Stimulated activated naive CD8-positive, alpha-beta T cell treated with anti-CD3 and anti-CD28 coated beads, Interleukin-15, Interleukin-2, amounts not matched to agents 100 ng/mL and 50 ng/mL, for 24 hours (primary cell): ENCODE measurements at regions not wholly inside any gene's neighbourhood (a gene's known extent, or its start where the extent isn't known, plus 50 kb on each side); places are given as distances from the start of the nearest gene placed in this dataset.

Experiments used
- H3K27ac Mint-ChIP-seq: one replicate; pipeline ENCODE4 v1.8.0; 2021; ENCODE audit warnings: mild to moderate bottlenecking, mixed read lengths
- H3K27me3 Mint-ChIP-seq: one replicate; pipeline ENCODE4 v1.8.0; 2021; ENCODE audit warnings: mixed read lengths
- H3K36me3 Mint-ChIP-seq: one replicate; pipeline ENCODE4 v1.8.0; 2021; ENCODE audit warnings: low read depth, mixed read lengths
- H3K4me1 Mint-ChIP-seq: one replicate; pipeline ENCODE4 v1.8.0; 2021; ENCODE audit warnings: low read depth, mixed read lengths
- H3K4me3 Mint-ChIP-seq: one replicate; pipeline ENCODE4 v1.8.0; 2021; ENCODE audit warnings: mild to moderate bottlenecking, mixed read lengths
- H3K9me3 Mint-ChIP-seq: one replicate; pipeline ENCODE4 v1.8.0; 2021; ENCODE audit warnings: mixed read lengths

DNA sequence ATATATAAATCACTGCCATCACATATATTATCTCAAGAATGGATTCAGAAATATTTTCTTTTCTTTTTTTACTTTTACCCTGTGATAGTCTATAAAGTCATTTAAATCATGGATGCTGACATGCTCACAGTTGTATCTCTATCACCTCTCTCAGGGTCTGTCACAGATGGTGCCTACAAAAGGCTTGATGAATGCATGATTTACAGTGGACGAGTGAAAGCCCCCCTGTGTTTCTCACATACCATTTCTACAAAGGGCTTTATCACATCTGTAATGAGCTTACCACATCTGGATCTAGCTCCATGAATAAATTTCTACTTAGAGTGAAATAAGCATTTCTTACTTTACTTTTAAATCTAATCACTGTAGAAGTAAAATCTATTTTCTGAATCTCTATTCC, 121.4 kb upstream of the CARD18 start:
- no peaks in the 10 kb centered on the region for H3K4me1 Mint-ChIP-seq
- H3K9me3 Mint-ChIP-seq, result no peaks in the 10 kb centered on the region
- no peaks in the 10 kb centered on the region for H3K36me3 Mint-ChIP-seq
- H3K4me3 Mint-ChIP-seq, result no peak overlapping the region
- H3K27me3 Mint-ChIP-seq, result peaks cover 8% of the 10 kb centered on the region
- H3K27ac Mint-ChIP-seq, result no peak overlapping the region

DNA sequence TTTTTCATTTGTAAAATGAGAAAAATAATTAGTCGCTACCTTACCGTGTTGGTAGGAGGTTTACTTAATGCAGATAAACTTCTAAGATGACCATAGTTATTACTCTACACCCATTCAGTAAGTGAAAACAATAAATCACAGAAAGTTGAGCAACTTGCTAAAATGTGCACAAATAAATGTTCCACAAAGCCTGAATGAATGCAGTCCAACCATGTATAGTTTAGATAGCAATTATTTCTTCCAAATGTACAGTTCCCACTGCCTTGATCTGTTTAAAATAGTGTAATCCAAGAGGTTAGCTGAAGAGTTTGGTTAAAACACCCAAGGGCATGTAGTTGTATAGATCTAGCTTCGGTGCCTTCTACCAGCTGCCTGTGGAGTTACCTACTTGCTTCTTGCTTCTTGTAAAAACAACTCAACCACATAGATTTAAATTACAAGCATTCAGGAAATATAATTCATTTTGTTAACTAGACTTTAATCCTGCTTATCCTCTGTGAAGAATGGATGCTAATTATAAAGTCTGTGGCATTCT, 106.3 kb upstream of the CARD18 start:
- H3K36me3 Mint-ChIP-seq, result no peaks in the 10 kb centered on the region
- H3K4me3 Mint-ChIP-seq, result no peak overlapping the region
- H3K27me3 Mint-ChIP-seq, result peaks cover 9% of the 10 kb centered on the region
- no peak overlapping the region for H3K27ac Mint-ChIP-seq
- H3K4me1 Mint-ChIP-seq, result no peaks in the 10 kb centered on the region
- no peaks in the 10 kb centered on the region for H3K9me3 Mint-ChIP-seq

DNA sequence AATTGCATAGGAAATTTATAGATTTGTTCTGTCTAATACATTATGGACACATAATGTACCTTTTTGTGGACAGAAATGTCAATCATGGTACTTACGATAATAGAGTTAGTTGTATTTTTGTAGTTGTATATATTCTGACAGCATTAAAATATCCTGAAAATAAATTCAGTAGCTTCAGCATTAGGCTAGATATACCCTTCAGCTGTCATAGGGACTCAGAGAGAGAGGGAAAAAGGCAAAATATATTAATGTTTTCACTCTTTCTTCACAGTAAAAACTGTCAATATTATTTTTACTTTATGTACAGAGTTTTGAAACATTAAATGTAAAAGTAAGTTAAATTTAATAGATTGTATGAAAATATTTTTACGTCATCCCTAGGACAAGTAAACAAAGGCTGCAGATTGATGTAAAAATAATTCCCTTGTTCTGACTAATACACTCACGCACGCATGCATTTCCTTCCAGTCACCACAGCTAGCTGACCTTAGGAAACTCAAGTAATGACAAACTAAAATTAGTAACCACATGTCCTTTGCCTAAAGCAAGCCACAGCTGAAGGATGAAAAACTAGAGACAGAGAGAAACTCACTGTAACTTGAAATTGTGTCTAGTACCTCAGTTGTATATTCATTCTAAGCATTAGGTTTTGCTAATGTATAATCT, 104.7 kb upstream of the CARD18 start:
- H3K9me3 Mint-ChIP-seq, result no peaks in the 10 kb centered on the region
- H3K27me3 Mint-ChIP-seq, result peaks cover 9% of the 10 kb centered on the region
- H3K4me3 Mint-ChIP-seq, result no peak overlapping the region
- H3K27ac Mint-ChIP-seq, result no peak overlapping the region
- H3K4me1 Mint-ChIP-seq, result no peaks in the 10 kb centered on the region
- no peaks in the 10 kb centered on the region for H3K36me3 Mint-ChIP-seq

DNA sequence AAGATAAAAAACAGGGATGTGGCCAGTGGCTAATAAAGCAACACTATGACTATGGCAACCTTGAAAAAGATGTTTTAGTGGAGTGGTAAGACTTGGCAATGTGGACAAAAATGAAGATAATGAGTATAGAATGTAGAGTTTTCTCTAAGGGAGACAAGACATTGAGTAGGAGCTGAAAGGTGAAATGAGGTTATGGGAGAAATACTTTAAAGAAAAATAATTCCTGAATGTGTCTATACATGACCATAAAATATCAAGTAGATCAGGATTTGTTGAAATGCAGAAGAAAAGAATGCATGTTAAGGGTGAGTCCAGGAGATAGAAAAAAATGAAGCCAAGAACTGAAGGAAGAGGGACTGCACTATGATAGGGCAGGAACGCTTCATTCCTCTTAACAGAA, 101.6 kb upstream of the CARD18 start:
- Mint-ChIP-seq H3K9me3 (peaks cover 4% of the 10 kb centered on the region), H3K4me1 (no peaks in the 10 kb centered on the region), H3K36me3 (no peaks in the 10 kb centered on the region), H3K27ac (no peak overlapping the region), H3K4me3 (no peak overlapping the region), H3K27me3 (peaks cover 4% of the 10 kb centered on the region)

DNA sequence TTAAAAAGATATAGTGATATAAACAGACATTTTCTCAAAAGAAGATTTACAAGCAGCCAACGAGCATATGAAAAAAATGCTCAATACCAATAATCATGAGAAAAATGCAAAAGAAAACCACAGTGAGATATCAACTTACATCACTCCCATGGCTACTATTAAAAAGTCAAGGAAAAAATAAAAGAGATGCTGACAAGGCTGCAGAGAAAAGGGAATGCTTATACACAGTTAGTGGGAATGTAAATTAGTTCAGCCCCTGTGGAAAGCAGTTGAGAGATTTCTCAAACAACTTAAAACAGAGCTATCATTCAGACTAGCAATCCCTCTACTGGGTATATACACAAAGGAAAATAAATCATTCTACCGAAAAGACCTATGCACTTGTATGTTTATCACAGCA, 97.1 kb upstream of the CARD18 start:
- Mint-ChIP-seq H3K4me3 (no peak overlapping the region), H3K27ac (no peak overlapping the region), H3K36me3 (no peaks in the 10 kb centered on the region), H3K4me1 (no peaks in the 10 kb centered on the region), H3K27me3 (peaks cover 7% of the 10 kb centered on the region), H3K9me3 (peaks cover 4% of the 10 kb centered on the region)

DNA sequence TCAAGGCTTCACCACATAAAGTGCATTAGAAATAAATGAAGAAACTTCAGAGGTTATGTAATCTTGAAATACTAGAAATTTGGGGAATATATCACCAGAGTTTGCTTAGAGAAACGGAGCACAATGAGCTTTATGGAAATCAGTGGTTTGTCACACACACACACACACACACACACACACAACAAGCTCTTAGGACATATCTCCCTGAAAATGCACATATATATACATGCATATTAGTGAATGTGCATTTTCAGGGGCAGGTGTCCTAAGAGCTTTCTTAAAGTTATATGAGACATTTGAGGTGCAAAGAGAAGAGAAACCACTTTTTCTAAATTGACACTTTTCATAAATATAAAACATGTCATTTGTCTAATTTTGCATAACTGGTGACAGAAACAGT, 93.7 kb upstream of the CARD18 start:
- no peaks in the 10 kb centered on the region for H3K9me3 Mint-ChIP-seq
- H3K4me1 Mint-ChIP-seq, result no peaks in the 10 kb centered on the region
- no peak overlapping the region for H3K27ac Mint-ChIP-seq
- no peaks in the 10 kb centered on the region for H3K36me3 Mint-ChIP-seq
- H3K4me3 Mint-ChIP-seq, result no peak overlapping the region
- peaks cover 11% of the 10 kb centered on the region for H3K27me3 Mint-ChIP-seq

DNA sequence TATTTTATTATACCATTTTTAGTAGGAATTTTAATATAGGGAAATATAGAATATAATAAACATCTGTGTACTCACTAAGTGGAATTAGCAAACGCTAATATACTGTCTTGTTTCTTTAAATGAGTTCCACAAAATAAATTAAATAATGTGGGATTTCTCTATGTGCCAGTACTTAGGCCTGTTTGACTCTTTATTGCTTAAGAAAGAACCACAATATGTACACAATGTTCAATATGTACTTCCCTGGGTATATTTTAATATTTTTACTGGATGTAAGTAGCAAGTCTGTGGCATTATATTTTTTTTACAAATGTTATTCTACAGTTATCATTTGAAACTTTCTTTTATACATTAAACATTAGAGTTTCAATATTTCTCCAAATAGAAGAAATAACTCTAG, 92.5 kb upstream of the CARD18 start:
- no peaks in the 10 kb centered on the region for H3K36me3 Mint-ChIP-seq
- no peaks in the 10 kb centered on the region for H3K4me1 Mint-ChIP-seq
- no peaks in the 10 kb centered on the region for H3K9me3 Mint-ChIP-seq
- H3K27me3 Mint-ChIP-seq, result peaks cover 11% of the 10 kb centered on the region
- no peak overlapping the region for H3K4me3 Mint-ChIP-seq
- no peak overlapping the region for H3K27ac Mint-ChIP-seq

DNA sequence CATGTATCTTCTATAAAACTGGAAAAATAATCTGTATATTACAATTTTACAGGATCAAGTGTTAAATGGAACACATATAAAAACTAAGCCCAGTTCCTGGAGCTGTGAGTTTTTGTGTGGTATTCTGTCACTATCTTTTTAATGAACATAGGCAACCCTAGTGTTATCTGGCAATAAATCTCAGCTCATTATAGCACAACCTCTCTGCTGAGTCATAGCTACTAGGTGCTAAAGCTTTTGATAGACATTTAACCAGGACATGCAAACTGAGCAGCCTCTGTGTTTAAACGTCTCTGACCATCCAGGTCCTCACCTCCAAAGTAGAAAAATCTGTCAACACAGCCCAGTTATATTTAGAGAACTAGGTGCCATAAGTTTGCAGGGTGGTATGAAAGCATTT, 91.0 kb upstream of the CARD18 start:
- Mint-ChIP-seq H3K36me3 (no peaks in the 10 kb centered on the region), H3K9me3 (no peaks in the 10 kb centered on the region), H3K4me1 (no peaks in the 10 kb centered on the region), H3K27ac (no peak overlapping the region), H3K4me3 (no peak overlapping the region), H3K27me3 (peaks cover 11% of the 10 kb centered on the region)

DNA sequence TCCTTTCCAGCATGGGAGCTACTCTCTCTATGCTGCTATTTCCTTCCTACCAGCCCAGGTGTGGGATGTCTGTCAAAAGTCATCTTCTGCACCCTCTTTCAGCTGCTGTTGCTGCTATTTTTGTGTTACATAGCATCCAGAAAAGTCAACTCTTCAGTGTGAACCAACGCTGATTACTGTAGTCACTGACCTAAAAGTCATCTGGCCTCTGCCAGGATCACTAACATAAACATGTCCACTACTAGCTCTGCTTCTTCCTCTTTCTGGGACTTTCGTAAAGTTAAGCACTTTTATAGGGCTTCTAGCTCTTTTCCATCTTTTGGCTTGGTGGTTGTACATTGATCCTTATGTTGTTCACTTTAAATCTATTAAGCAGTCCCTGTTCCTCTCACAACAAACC, 90.2 kb upstream of the CARD18 start:
- H3K27ac Mint-ChIP-seq, result no peak overlapping the region
- H3K4me3 Mint-ChIP-seq, result no peak overlapping the region
- no peaks in the 10 kb centered on the region for H3K36me3 Mint-ChIP-seq
- peaks cover 8% of the 10 kb centered on the region for H3K27me3 Mint-ChIP-seq
- no peaks in the 10 kb centered on the region for H3K4me1 Mint-ChIP-seq
- no peaks in the 10 kb centered on the region for H3K9me3 Mint-ChIP-seq

DNA sequence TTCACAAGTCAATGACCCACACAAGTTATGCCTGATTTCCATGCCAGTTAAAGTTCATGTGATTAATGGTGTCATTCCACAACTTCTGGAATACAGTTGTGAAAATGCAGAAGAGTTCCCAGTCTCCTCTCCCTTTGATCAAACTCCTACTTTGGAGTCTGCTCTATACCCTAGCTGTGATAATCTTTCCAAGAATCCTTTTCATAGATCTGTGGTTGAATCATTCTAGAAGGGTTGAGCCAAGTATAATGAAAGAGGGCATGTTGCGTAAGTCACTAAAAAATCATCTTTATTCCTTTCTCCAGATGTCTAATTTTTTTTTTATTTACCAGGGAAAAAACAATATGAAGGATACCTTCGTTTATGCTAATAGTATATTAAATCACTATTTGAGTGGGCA, 89.7 kb upstream of the CARD18 start:
- Mint-ChIP-seq H3K36me3 (no peaks in the 10 kb centered on the region), H3K27me3 (peaks cover 8% of the 10 kb centered on the region), H3K4me3 (no peak overlapping the region), H3K9me3 (no peaks in the 10 kb centered on the region), H3K4me1 (no peaks in the 10 kb centered on the region), H3K27ac (no peak overlapping the region)

DNA sequence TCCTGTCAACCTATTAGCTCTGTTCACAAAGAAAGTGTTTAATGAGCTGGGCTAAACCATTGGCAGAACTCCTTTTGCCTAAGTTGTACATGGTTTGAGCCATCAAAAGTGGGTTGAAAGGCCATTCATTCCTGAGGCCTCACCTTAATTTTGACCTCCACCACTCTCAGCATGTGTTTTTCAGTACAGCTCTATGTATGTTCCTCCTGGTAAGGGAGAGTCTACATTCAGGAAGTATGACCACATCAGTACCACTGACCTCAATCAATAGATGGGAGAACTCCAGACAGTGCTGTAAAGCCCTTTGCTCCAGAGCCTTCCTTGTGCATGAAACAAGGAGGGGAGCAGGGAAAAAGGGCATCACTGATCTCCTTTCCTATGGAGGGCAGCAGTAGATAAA, 87.8 kb upstream of the CARD18 start:
- no peaks in the 10 kb centered on the region for H3K36me3 Mint-ChIP-seq
- no peaks in the 10 kb centered on the region for H3K9me3 Mint-ChIP-seq
- peaks cover 7% of the 10 kb centered on the region for H3K27me3 Mint-ChIP-seq
- no peaks in the 10 kb centered on the region for H3K4me1 Mint-ChIP-seq
- H3K4me3 Mint-ChIP-seq, result no peak overlapping the region
- no peak overlapping the region for H3K27ac Mint-ChIP-seq

DNA sequence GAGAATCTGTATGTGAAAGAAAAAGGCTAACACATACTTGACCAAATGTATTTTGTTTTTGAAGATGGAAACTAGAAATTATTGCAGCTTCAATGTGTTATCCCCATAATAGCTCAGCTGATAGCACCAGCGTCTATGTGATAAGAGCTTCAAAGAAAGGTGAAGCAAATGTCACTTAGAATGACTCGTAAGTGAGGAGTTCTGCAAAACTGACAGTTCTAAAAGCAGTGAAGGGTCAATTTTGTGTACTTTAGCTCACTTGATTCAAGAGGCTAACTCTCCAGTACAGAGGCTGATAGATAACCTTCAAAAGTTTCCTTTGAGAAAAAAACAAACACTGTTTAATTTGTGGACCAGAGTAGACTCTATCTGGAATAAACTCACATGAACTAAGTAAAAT, 87.2 kb upstream of the CARD18 start:
- no peaks in the 10 kb centered on the region for H3K4me1 Mint-ChIP-seq
- H3K4me3 Mint-ChIP-seq, result no peak overlapping the region
- peaks cover 7% of the 10 kb centered on the region for H3K27me3 Mint-ChIP-seq
- no peaks in the 10 kb centered on the region for H3K9me3 Mint-ChIP-seq
- no peaks in the 10 kb centered on the region for H3K36me3 Mint-ChIP-seq
- H3K27ac Mint-ChIP-seq, result no peak overlapping the region

DNA sequence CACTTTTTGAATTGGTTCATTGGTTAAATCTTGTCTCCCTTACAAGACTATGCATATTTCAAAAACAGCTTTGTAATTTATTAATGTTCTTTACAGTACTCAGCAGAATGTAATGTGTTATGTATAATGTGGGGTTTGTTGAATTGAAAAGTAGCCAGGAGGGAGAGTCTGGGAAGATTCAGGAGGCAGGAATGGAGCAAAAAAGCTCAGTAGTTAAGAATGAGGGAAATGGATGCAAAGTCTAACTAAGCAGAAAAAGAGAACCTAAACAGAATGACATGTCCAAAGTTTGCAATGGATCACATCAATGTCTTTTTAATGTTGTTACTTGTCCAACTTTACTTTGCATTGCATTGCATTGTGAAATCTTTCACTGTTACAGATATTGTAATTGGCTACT, 86.5 kb upstream of the CARD18 start:
- no peaks in the 10 kb centered on the region for H3K36me3 Mint-ChIP-seq
- H3K4me3 Mint-ChIP-seq, result no peak overlapping the region
- no peak overlapping the region for H3K27ac Mint-ChIP-seq

DNA sequence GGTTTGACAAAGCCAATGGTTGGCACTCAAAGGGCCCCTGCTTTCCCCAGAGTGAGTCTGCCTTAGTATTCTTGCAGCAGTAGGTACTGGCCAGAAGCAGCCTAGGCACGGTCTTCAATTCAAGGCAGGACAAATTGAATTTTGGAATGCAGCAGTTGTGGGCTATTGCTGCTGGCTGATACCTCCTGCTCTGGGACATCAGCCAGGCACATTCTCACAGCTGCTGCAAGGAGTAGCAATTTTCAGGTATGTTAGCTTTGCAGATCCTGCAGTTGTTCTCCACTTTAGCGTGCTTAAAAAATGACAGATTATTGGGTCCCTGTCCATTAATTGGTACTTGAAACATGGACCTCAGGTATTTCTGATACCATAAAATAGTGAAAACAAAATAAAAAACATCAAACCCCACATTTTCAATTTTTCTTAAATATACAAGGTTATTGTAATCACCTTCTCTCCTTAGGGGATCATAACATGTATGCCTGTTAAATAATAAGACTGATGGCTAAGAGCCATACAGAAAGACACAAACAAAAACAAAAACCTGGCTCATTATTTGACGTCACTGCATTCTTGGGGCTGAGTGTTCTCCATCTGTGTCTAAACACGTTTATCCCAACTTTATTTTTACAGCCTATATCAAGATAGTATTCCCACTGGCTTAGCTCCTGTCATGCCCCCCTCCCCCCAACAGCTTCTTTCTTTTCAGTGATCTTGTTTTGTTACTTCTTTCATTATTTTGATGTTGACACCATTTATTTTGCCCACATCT, 85.1 kb upstream of the CARD18 start:
- H3K9me3 Mint-ChIP-seq, result no peaks in the 10 kb centered on the region
- no peak overlapping the region for H3K4me3 Mint-ChIP-seq
- peaks cover 7% of the 10 kb centered on the region for H3K27me3 Mint-ChIP-seq
- no peaks in the 10 kb centered on the region for H3K36me3 Mint-ChIP-seq
- H3K4me1 Mint-ChIP-seq, result no peaks in the 10 kb centered on the region
- no peak overlapping the region for H3K27ac Mint-ChIP-seq

More for the DNA sequence above, 86.5 kb upstream of the CARD18 start:
- H3K27me3 Mint-ChIP-seq, result peaks cover 7% of the 10 kb centered on the region
- H3K9me3 Mint-ChIP-seq, result no peaks in the 10 kb centered on the region
- H3K4me1 Mint-ChIP-seq, result no peaks in the 10 kb centered on the region

DNA sequence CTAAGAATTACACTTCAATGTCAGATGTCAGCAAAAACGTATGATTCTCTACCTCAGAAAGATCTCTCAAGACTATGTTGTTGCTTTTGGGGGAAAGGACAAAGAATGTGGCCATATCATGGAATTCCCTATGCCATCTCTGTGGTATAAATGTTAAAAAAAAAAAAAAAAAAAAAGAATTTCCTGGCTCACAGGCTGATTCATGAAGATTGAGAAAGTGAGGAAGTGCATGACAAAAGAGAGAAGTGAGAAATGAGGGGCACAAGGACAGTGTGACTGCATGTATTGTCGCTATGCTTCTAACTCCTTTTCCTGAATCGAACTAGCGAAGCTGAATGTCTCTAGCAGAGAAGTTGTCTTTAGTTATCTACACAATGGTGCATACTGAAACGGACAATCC, 80.6 kb upstream of the CARD18 start:
- Mint-ChIP-seq H3K4me1 (no peaks in the 10 kb centered on the region), H3K36me3 (no peaks in the 10 kb centered on the region), H3K27ac (no peak overlapping the region), H3K9me3 (no peaks in the 10 kb centered on the region), H3K4me3 (no peak overlapping the region), H3K27me3 (peaks cover 9% of the 10 kb centered on the region)

DNA sequence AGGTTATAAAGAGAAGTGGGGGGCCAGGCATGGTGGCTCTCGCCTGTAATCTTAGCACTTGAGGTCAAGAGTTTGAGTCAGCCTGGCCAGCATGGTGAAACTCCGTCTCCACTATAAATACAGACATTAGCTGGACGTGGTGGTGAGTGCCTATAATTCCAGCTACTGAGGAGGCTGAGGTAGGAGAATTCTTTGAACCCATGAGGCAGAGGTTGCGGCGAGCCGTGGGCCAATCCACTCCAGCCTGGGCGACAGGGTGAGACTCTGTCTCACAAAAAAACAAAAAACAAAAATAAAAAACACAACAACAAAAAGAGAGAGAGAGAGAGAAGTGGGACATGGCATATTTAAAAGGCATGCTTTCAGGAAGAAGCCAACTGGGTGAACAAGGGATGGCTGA, 80.1 kb upstream of the CARD18 start:
- H3K9me3 Mint-ChIP-seq, result no peaks in the 10 kb centered on the region
- peaks cover 9% of the 10 kb centered on the region for H3K27me3 Mint-ChIP-seq
- no peak overlapping the region for H3K4me3 Mint-ChIP-seq
- no peak overlapping the region for H3K27ac Mint-ChIP-seq
- H3K4me1 Mint-ChIP-seq, result no peaks in the 10 kb centered on the region
- no peaks in the 10 kb centered on the region for H3K36me3 Mint-ChIP-seq
